OCI-LY3 (cell line): ENCODE measurements at regions not wholly inside any gene's neighbourhood (a gene's known extent, or its start where the extent isn't known, plus 50 kb on each side); places are given as distances from the start of the nearest gene placed in this dataset.

Source experiments
- H2AFZ ChIP-seq: fragments of 200-600, 300-600 bp; shearing (Covaris generic); 2 replicates; pipeline ENCODE4 v1.6.0; 2014; ENCODE audit warnings: antibody characterized with exemption, low read depth, low read length
- H3K27ac ChIP-seq: fragments of 200-600, 300-600 bp; sonication (generic); 2 replicates; pipeline ENCODE4 v1.5.1; 2014; ENCODE audit warnings: mild to moderate bottlenecking, low read length, moderate library complexity, mixed read lengths
- H3K27me3 ChIP-seq: fragments of 200-600, 300-600 bp; sonication (generic); 2 replicates; pipeline ENCODE4 v1.6.1; 2014; ENCODE audit warnings: low read depth, low read length, mixed read lengths
- H3K36me3 ChIP-seq: fragments of 200-600, 300-600 bp; sonication (generic); replicated peaks from 2 replicates; pipeline ENCODE3; 2014; ENCODE audit warnings: low read depth, low read length, mixed read lengths
- H3K4me1 ChIP-seq: fragments of 300-600, 200-600 bp; sonication (generic); 2 replicates; pipeline ENCODE4 v1.6.1; 2014; ENCODE audit warnings: low read length, mixed read lengths
- H3K4me2 ChIP-seq: fragments of 200-600, 300-600 bp; sonication (generic); 2 replicates; pipeline ENCODE4 v1.6.1; 2014; ENCODE audit warnings: low read length, mixed read lengths
- H3K4me3 ChIP-seq: fragments of 300-600, 200-600 bp; sonication (generic); 2 replicates; pipeline ENCODE4 v1.5.1; 2014; ENCODE audit warnings: antibody characterized with exemption, mild to moderate bottlenecking, low read length, moderate library complexity
- H3K79me2 ChIP-seq: fragments of 300-600, 200-600 bp; shearing (Covaris generic); 2 replicates; pipeline ENCODE4 v1.6.1; 2014; ENCODE audit warnings: mild to moderate bottlenecking, low read length, mixed read lengths
- H3K9ac ChIP-seq: fragments of 300-600, 200-600 bp; shearing (Covaris generic); 2 replicates; pipeline ENCODE4 v1.6.0; 2014; ENCODE audit warnings: mild to moderate bottlenecking, low read length, moderate library complexity
- H3K9me3 ChIP-seq: fragments of 200-600, 300-600 bp; shearing (Covaris generic); 2 replicates; pipeline ENCODE4 v1.6.1; 2014; ENCODE audit warnings: low read length, mixed read lengths; ENCODE audit not compliant: insufficient read depth
- H4K20me1 ChIP-seq: fragments of 200-600, 300-600 bp; sonication (generic); 2 replicates; pipeline ENCODE4 v1.6.1; 2016; ENCODE audit warnings: low read length, mixed read lengths; ENCODE audit not compliant: insufficient read depth
- EZH2phosphoT487 ChIP-seq: fragments of 200-600 bp; shearing (Covaris generic); IDR thresholded peaks from 2 replicates; pipeline ENCODE4 v1.6.1; 2018; ENCODE audit warnings: antibody characterized with exemption, mixed run types, low read depth
- TF ChIP-seq, protein P1 (sequence below): fragments of 200-600, 300-600 bp; sonication (generic); IDR thresholded peaks from 2 replicates; pipeline ENCODE4 v1.5.1; 2014; ENCODE audit warnings: antibody characterized with exemption, low read length, low read depth

DNA sequence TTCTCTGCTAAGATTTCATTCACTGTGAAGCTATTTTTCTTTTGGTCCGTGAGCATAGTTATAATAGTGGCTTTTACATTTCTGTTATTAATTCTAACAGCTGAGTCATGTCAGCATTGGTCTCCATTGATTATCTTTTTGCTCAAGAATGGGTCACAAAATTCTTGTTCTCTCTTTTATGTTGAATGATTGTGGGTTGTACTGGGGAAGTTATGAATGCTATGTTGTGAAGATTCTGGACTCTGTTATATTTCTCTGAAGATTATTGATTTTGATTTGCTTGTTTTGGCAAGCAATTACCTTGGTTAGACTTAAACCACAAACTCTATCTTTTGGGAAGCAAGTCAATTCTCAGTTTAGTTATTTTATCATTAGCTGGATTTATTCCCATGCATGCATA, 98.8 kb downstream of the IRX5 start:
- H4K20me1 ChIP-seq: no peaks in the 10 kb centered on the region
- TF ChIP-seq, protein P1, sequence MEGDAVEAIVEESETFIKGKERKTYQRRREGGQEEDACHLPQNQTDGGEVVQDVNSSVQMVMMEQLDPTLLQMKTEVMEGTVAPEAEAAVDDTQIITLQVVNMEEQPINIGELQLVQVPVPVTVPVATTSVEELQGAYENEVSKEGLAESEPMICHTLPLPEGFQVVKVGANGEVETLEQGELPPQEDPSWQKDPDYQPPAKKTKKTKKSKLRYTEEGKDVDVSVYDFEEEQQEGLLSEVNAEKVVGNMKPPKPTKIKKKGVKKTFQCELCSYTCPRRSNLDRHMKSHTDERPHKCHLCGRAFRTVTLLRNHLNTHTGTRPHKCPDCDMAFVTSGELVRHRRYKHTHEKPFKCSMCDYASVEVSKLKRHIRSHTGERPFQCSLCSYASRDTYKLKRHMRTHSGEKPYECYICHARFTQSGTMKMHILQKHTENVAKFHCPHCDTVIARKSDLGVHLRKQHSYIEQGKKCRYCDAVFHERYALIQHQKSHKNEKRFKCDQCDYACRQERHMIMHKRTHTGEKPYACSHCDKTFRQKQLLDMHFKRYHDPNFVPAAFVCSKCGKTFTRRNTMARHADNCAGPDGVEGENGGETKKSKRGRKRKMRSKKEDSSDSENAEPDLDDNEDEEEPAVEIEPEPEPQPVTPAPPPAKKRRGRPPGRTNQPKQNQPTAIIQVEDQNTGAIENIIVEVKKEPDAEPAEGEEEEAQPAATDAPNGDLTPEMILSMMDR: no peak
- TF ChIP-seq EZH2phosphoT487: no peak
- H3K36me3 ChIP-seq: no peaks in the 10 kb centered on the region
- H3K9me3 ChIP-seq: no peaks in the 10 kb centered on the region
- no peaks in the 10 kb centered on the region for H3K79me2 ChIP-seq
- H3K9ac ChIP-seq: no peak overlapping the region
- H3K27ac ChIP-seq: no peak overlapping the region
- H2AFZ ChIP-seq: no peak overlapping the region
- no peak overlapping the region for H3K4me2 ChIP-seq
- no peaks in the 10 kb centered on the region for H3K27me3 ChIP-seq
- H3K4me3 ChIP-seq: no peak overlapping the region
- no peaks in the 10 kb centered on the region for H3K4me1 ChIP-seq

DNA sequence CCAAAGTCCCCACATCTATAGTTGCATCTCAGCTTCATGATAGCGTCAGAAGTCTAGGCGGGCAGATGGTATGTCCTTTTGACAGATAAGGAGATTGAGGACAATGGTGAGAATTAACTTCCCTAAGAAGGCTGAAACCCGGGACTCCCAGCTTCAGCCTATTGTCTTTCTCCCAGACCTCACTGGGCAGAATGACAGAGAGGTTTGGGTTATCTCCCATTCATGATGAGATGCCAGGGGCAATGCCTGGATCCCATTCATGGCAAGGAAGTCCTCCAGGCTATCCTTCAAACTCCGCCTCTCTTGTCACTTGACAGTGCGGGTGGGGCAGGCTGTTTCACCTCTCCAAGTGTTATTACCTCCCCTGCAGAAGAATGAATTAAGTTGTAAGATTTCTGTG, 100.3 kb downstream of the IRX5 start:
- no peaks in the 10 kb centered on the region for H3K79me2 ChIP-seq
- no peaks in the 10 kb centered on the region for H3K4me1 ChIP-seq
- H3K9ac ChIP-seq: no peak overlapping the region
- H2AFZ ChIP-seq: no peak overlapping the region
- H3K4me3 ChIP-seq: no peak overlapping the region
- no peaks in the 10 kb centered on the region for H4K20me1 ChIP-seq
- TF ChIP-seq, protein P1: no peak
- TF ChIP-seq EZH2phosphoT487: no peak
- H3K27ac ChIP-seq: no peak overlapping the region
- H3K27me3 ChIP-seq: no peaks in the 10 kb centered on the region
- no peaks in the 10 kb centered on the region for H3K9me3 ChIP-seq
- H3K4me2 ChIP-seq: no peak overlapping the region
- no peaks in the 10 kb centered on the region for H3K36me3 ChIP-seq

DNA sequence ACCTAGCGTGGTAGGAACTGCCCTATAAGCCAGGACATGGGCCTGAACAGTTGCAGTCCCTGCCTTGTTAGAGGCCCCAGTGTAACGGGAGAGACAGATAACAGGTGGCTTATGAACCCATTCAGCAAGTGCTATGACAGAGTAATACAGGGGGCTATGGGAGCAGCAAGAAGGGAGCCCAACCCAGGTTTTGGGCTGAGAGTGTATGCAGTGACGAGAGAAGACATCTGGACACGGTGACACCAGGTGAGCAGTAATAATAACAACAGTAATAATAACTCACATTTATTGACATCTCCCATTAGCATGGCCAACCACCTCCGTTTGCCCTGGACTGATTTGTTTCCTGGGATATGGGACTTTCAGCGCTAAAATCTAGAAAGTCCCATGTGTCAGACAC, 100.8 kb downstream of the IRX5 start:
- H3K4me2 ChIP-seq: no peak overlapping the region

DNA sequence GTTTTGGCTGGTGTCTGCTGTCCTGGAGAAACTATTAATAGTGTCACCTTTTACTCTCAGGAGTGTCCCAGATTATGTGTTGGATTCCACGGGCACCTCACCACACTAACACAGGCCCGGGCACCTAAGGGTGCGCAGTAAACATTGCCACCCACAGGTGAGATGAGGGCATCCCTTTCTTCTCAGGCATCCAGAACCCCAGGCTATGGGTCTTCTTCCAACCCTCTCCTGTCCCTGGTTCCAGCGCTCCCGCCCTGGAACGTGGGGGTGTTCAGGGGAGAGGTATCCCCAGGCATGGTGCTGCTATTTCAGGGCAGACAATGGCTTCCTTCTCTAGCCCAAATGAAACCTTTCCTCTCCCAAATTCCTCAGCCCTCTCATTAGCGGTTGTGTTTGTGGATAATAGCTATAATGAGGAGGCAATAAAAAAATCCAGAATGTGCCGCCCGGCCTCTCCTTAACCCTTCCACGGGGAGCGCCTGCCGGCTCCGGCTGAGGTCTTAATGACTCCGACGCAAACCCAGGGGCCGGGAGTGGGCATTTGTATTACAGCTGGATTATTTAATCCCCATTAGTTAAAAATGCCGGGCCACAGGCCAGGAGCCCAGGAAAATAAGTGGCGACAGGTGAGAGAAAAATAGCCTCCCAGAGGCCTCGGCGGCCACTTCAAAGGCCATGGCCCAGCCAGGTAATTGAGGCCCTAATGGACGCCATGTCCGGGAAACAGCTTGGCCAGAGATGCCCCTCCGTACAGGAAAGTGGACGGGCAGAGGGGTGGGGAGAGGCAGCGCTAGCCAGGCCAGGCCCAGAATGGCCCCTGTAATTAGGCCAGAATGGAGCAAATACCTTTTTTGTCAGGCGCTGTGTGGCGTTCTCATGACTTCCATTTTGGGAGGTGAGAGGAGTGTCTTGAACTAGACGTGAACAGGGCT, 102.8 kb downstream of the IRX5 start:
- H3K36me3 ChIP-seq: no peaks in the 10 kb centered on the region
- no peak overlapping the region for H3K4me2 ChIP-seq
- H3K4me1 ChIP-seq: no peaks in the 10 kb centered on the region
- H3K79me2 ChIP-seq: no peaks in the 10 kb centered on the region
- H2AFZ ChIP-seq: no peak overlapping the region
- H4K20me1 ChIP-seq: no peaks in the 10 kb centered on the region
- no peak overlapping the region for H3K9ac ChIP-seq
- no peak overlapping the region for H3K4me3 ChIP-seq
- no peaks in the 10 kb centered on the region for H3K9me3 ChIP-seq
- H3K27ac ChIP-seq: no peak overlapping the region
- TF ChIP-seq, protein P1: no peak
- TF ChIP-seq EZH2phosphoT487: no peak
- no peaks in the 10 kb centered on the region for H3K27me3 ChIP-seq

More for the DNA sequence above, 100.8 kb downstream of the IRX5 start:
- Histone ChIP-seq H3K79me2 (no peaks in the 10 kb centered on the region), H3K36me3 (no peaks in the 10 kb centered on the region), H3K9me3 (no peaks in the 10 kb centered on the region), H3K27ac (no peak overlapping the region), H4K20me1 (no peaks in the 10 kb centered on the region), H3K4me3 (no peak overlapping the region), H3K4me1 (no peaks in the 10 kb centered on the region), H3K27me3 (no peaks in the 10 kb centered on the region), H3K9ac (no peak overlapping the region), H2AFZ (no peak overlapping the region)
- TF ChIP-seq, protein P1: no peak
- no peak for TF ChIP-seq EZH2phosphoT487
